OCI-LY1 (cell line): ENCODE measurements at regions not wholly inside any gene's neighbourhood (a gene's known extent, or its start where the extent isn't known, plus 50 kb on each side); places are given as distances from the start of the nearest gene placed in this dataset.

Source experiments
- H2AFZ ChIP-seq: fragments of 200-600 bp; sonication (generic), shearing (Covaris generic); 2 replicates; pipeline ENCODE4 v1.6.0; 2014; ENCODE audit warnings: antibody characterized with exemption, mild to moderate bottlenecking, low read length
- H3F3A ChIP-seq: fragments of 200-600 bp; sonication (generic), shearing (Covaris generic); 2 replicates; pipeline ENCODE4 v1.6.0; 2014; ENCODE audit warnings: mild to moderate bottlenecking, antibody characterized with exemption, low read length, moderate library complexity; ENCODE audit not compliant: insufficient read depth
- H3K27ac ChIP-seq: fragments of 200-600 bp; sonication (generic); 2 replicates; pipeline ENCODE4 v1.5.1; 2014; ENCODE audit warnings: low read length, mixed run types, mild to moderate bottlenecking, low read depth; ENCODE audit not compliant: poor library complexity, severe bottlenecking
- H3K27me3 ChIP-seq: fragments of 200-600 bp; sonication (generic); 2 replicates; pipeline ENCODE4 v1.6.0; 2014; ENCODE audit warnings: antibody characterized with exemption, mild to moderate bottlenecking, low read length, moderate library complexity; ENCODE audit not compliant: insufficient read depth
- H3K36me3 ChIP-seq: fragments of 200-600 bp; sonication (generic); 2 replicates; pipeline ENCODE4 v1.6.1; 2014; ENCODE audit warnings: mild to moderate bottlenecking, antibody characterized with exemption, low read length, moderate library complexity, mixed read lengths; ENCODE audit not compliant: insufficient read depth
- H3K4me1 ChIP-seq: fragments of 200-600 bp; sonication (generic); 2 replicates; pipeline ENCODE4 v1.5.1; 2014; ENCODE audit warnings: mild to moderate bottlenecking, low read length, moderate library complexity; ENCODE audit not compliant: insufficient read depth, severe bottlenecking
- H3K4me2 ChIP-seq: fragments of 200-600 bp; sonication (generic), shearing (Covaris generic); 2 replicates; pipeline ENCODE4 v1.6.1; 2014; ENCODE audit warnings: low read length
- H3K4me3 ChIP-seq: fragments of 200-600 bp; sonication (generic); 2 replicates; pipeline ENCODE4 v1.5.1; 2014; ENCODE audit warnings: low read length, low read depth, mild to moderate bottlenecking, mixed read lengths; ENCODE audit not compliant: poor library complexity, severe bottlenecking
- H3K79me2 ChIP-seq: fragments of 200-600 bp; shearing (Covaris generic); 2 replicates; pipeline ENCODE4 v1.6.1; 2016; ENCODE audit warnings: mixed run types, low read length, mixed read lengths; ENCODE audit not compliant: insufficient read depth
- H3K9ac ChIP-seq: fragments of 200-600 bp; sonication (generic), shearing (Covaris generic); 2 replicates; pipeline ENCODE4 v1.6.1; 2014; ENCODE audit warnings: mild to moderate bottlenecking, low read length, mixed read lengths
- H3K9me2 ChIP-seq: fragments of 200-600 bp; sonication (generic), shearing (Covaris generic); 2 replicates; pipeline ENCODE4 v1.6.1; 2014; ENCODE audit warnings: low read depth, mild to moderate bottlenecking, low read length, mixed read lengths
- H3K9me3 ChIP-seq: fragments of 200-600 bp; shearing (Covaris generic); 2 replicates; pipeline ENCODE4 v1.6.1; 2014; ENCODE audit warnings: low read length, mixed read lengths
- H4K20me1 ChIP-seq: fragments of 200-600 bp; sonication (generic), shearing (Covaris generic); 2 replicates; pipeline ENCODE4 v1.6.0; 2016; ENCODE audit warnings: mild to moderate bottlenecking, low read length; ENCODE audit not compliant: insufficient read depth
- CTCF ChIP-seq: fragments of 200-600 bp; sonication (generic), shearing (Covaris generic); IDR thresholded peaks from 2 replicates; pipeline ENCODE4 v1.5.1; 2017; ENCODE audit warnings: mild to moderate bottlenecking, antibody characterized with exemption, low read length, moderate library complexity, mixed read lengths
- EZH2 ChIP-seq: fragments of 200-600 bp; sonication (generic), shearing (Covaris generic); IDR thresholded peaks from 2 replicates; pipeline ENCODE4 v1.8.0; 2017; ENCODE audit warnings: borderline replicate concordance, mixed run types, mild to moderate bottlenecking, antibody characterized with exemption, low read length, moderate library complexity, mixed read lengths

- H3K36me3 ChIP-seq = no peaks in the 10 kb centered on the region
- H2AFZ ChIP-seq = no peak overlapping the region
- H3K4me1 ChIP-seq = no peaks in the 10 kb centered on the region
- no peaks in the 10 kb centered on the region for H3K79me2 ChIP-seq
- no peaks in the 10 kb centered on the region for H3F3A ChIP-seq
- no peaks in the 10 kb centered on the region for H4K20me1 ChIP-seq
- H3K27me3 ChIP-seq = no peaks in the 10 kb centered on the region
- no peaks in the 10 kb centered on the region for H3K9me2 ChIP-seq
- H3K27ac ChIP-seq = no peak overlapping the region
- no peak overlapping the region for H3K4me3 ChIP-seq
- no peak overlapping the region for H3K9ac ChIP-seq
- H3K4me2 ChIP-seq = no peak overlapping the region
- no peaks in the 10 kb centered on the region for H3K9me3 ChIP-seq
- TF ChIP-seq CTCF (no peak), EZH2 (no peak)
These were observed 925.2 kb downstream of the TSN start for GRCh38 chr2:122680662-122681061.

DNA sequence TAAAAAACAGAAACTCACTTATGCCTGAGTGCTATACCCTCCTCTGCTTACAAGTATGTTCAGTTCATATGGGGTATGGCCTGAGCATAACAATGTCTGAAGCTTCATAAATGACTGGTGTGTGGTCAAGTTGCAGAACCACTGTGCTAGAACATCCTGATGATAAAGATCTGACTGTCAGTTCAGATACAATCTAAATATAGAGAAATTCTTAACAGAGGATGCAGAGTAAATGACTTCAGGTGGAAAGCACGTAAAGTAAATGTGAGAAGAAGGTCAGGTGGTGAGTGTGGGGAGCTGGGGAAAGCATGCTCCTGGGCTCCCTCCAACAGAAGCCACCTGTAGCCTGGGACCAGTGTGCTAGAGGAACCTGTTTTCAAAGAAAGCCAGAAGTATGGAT is 926.2 kb downstream of the TSN start:
- no peak for TF ChIP-seq CTCF
- TF ChIP-seq EZH2 = no peak
- Histone ChIP-seq H2AFZ (no peak overlapping the region), H3K9me3 (no peaks in the 10 kb centered on the region), H3K79me2 (no peaks in the 10 kb centered on the region), H3K4me3 (no peak overlapping the region), H3K27ac (no peak overlapping the region), H3K36me3 (no peaks in the 10 kb centered on the region), H3K9ac (no peak overlapping the region), H3F3A (no peaks in the 10 kb centered on the region), H3K4me1 (no peaks in the 10 kb centered on the region), H3K4me2 (no peak overlapping the region), H3K27me3 (no peaks in the 10 kb centered on the region), H3K9me2 (no peaks in the 10 kb centered on the region), H4K20me1 (no peaks in the 10 kb centered on the region)

- no peak overlapping the region for H3K4me3 ChIP-seq
- H2AFZ ChIP-seq = no peak overlapping the region
- H3K9ac ChIP-seq = no peak overlapping the region
- H3K27ac ChIP-seq = no peak overlapping the region
- H3K4me2 ChIP-seq = no peak overlapping the region
- no peaks in the 10 kb centered on the region for H3K9me3 ChIP-seq
- no peaks in the 10 kb centered on the region for H3F3A ChIP-seq
- no peaks in the 10 kb centered on the region for H3K79me2 ChIP-seq
- H4K20me1 ChIP-seq = no peaks in the 10 kb centered on the region
- H3K36me3 ChIP-seq = no peaks in the 10 kb centered on the region
- H3K9me2 ChIP-seq = no peaks in the 10 kb centered on the region
- no peaks in the 10 kb centered on the region for H3K27me3 ChIP-seq
- TF ChIP-seq CTCF = no peak
- no peak for TF ChIP-seq EZH2
- H3K4me1 ChIP-seq = no peaks in the 10 kb centered on the region
These were observed 926.9 kb downstream of the TSN start for GRCh38 chr2:122682356-122682755.
